Loucy (cell line): ENCODE measurements at regions not wholly inside any gene's neighbourhood (a gene's known extent, or its start where the extent isn't known, plus 50 kb on each side); places are given as distances from the start of the nearest gene placed in this dataset.

ENCODE experiments used
- EZH2phosphoT487 ChIP-seq: fragments of 200-600 bp; IDR thresholded peaks from 2 replicates; pipeline ENCODE4 v1.6.1; 2018; ENCODE audit warnings: antibody characterized with exemption, mild to moderate bottlenecking, moderate library complexity, borderline replicate concordance
- TF ChIP-seq, protein P1 (sequence below): fragments of 200-600 bp; sonication (generic); conservative IDR thresholded peaks from 2 replicates; pipeline ENCODE4 v1.5.1; 2014; ENCODE audit warnings: mild to moderate bottlenecking, antibody characterized with exemption, low read length

DNA sequence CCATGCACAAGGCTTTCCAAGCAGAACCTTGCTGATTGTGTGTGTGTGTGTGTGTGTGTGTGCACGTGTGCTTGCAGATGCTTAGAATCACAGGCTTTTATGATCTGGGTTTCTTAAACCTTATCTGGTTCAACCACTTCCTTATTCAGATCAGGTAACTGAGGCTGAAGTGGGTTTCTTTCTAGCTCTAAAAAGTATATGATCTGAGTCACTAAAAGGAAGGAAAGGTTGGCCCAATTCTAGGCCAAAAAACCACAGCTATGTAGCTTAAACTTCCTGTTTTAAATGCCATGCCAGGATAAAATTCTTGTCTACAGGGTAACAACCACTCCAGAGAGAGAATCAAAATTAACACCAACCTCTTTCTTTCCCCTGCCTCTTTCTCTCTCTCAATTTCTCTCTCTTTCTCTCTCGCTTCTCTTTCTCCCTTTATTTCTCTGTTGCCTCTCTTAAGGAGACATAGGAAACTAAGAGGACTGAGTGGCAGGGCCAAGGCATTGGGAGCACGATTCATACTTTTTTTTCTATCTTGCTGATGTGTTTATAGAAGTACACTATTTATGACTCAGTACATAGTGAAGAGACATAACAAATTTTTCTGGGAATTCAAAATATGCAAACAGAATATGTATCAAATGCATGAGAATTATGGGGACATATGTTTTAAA lies 140.3 kb downstream of the TRIB2 start:
- TF ChIP-seq, protein P1, sequence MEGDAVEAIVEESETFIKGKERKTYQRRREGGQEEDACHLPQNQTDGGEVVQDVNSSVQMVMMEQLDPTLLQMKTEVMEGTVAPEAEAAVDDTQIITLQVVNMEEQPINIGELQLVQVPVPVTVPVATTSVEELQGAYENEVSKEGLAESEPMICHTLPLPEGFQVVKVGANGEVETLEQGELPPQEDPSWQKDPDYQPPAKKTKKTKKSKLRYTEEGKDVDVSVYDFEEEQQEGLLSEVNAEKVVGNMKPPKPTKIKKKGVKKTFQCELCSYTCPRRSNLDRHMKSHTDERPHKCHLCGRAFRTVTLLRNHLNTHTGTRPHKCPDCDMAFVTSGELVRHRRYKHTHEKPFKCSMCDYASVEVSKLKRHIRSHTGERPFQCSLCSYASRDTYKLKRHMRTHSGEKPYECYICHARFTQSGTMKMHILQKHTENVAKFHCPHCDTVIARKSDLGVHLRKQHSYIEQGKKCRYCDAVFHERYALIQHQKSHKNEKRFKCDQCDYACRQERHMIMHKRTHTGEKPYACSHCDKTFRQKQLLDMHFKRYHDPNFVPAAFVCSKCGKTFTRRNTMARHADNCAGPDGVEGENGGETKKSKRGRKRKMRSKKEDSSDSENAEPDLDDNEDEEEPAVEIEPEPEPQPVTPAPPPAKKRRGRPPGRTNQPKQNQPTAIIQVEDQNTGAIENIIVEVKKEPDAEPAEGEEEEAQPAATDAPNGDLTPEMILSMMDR, result no peak
- peak; percentile 81 for TF ChIP-seq EZH2phosphoT487
